Gastrocnemius medialis (tissue), 4 donors: ENCODE measurements at regions not wholly inside any gene's neighbourhood (a gene's known extent, or its start where the extent isn't known, plus 50 kb on each side); places are given as distances from the start of the nearest gene placed in this dataset.

Experiments
- POLR2A ChIP-seq, 2 donors: fragments of 450-650 bp; IDR thresholded peaks; one replicate each; pipeline ENCODE4 v1.6.1; 2017; ENCODE audit warnings: antibody characterized with exemption in 2 of 2, mild to moderate bottlenecking in 2 of 2, moderate library complexity in 2 of 2
- TF ChIP-seq, protein P1 (sequence below), 5 experiments: fragments of 450-650 bp in 3 of 5; fragments of 200-600 bp in 2 of 5; sonication (generic) in 2 of 5; IDR thresholded peaks in 4 of 5; conservative IDR thresholded peaks in 1 of 5; 1 replicate in 4 of 5; 2 replicates in 1 of 5; pipeline ENCODE4 v1.5.1; 2016 to 2019; ENCODE audit warnings: antibody characterized with exemption in 5 of 5, mild to moderate bottlenecking in 3 of 5, moderate library complexity in 3 of 5

DNA sequence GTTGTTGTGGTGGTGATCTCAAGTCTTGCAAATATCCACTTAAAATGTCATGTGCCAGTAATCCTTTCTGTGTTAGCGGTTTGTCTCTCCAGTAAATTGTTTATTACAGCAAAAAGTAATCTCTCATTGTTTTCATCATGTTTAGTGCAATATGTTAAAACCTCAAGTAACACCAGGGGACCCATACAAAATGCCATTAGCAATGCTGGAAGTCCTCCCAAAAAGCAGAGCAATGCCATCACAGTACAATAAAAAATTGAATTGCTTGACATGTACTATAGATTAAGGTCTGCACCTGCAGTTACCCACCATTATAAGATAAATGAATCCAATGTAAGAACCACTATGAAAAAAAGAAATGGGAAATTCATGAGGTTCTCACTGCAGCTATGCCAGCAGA, 1606.5 kb downstream of the BRINP3 start:
- TF ChIP-seq, protein P1, sequence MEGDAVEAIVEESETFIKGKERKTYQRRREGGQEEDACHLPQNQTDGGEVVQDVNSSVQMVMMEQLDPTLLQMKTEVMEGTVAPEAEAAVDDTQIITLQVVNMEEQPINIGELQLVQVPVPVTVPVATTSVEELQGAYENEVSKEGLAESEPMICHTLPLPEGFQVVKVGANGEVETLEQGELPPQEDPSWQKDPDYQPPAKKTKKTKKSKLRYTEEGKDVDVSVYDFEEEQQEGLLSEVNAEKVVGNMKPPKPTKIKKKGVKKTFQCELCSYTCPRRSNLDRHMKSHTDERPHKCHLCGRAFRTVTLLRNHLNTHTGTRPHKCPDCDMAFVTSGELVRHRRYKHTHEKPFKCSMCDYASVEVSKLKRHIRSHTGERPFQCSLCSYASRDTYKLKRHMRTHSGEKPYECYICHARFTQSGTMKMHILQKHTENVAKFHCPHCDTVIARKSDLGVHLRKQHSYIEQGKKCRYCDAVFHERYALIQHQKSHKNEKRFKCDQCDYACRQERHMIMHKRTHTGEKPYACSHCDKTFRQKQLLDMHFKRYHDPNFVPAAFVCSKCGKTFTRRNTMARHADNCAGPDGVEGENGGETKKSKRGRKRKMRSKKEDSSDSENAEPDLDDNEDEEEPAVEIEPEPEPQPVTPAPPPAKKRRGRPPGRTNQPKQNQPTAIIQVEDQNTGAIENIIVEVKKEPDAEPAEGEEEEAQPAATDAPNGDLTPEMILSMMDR (IDR thresholded peaks at IDR 0.05 in 4 of 5, conservative IDR thresholded peaks at IDR 0.05 in 1 of 5), result no peak
- TF ChIP-seq POLR2A (IDR thresholded peaks at IDR 0.05), result no peak
